Esophagus muscularis mucosa (tissue), 4 donors: ENCODE measurements at regions not wholly inside any gene's neighbourhood (a gene's known extent, or its start where the extent isn't known, plus 50 kb on each side); places are given as distances from the start of the nearest gene placed in this dataset.

ENCODE experiments used
- DNase-seq: peaks from one replicate; pipeline ENCODE4 v3.0.0-alpha.2; 2017; ENCODE audit errors: extremely low spot score
- H3K27ac ChIP-seq, 4 donors: fragments of 200-600 bp; sonication (generic); replicated peaks in 1 of 4; 1 replicate in 3 of 4; 2 replicates in 1 of 4; pipeline ENCODE4 v1.5.1; 2016 to 2019; ENCODE audit warnings: mild to moderate bottlenecking in 1 of 4
- H3K27me3 ChIP-seq, 4 donors: fragments of 200-600 bp; sonication (generic); one replicate each; pipeline versions ENCODE4 v1.5.1 to v1.6.0; 2016 to 2019
- H3K36me3 ChIP-seq, 4 donors: fragments of 200-600 bp; sonication (generic); one replicate each; pipeline ENCODE4 v1.5.1; 2016 to 2019
- H3K4me1 ChIP-seq, 4 donors: fragments of 200-600 bp; sonication (generic); one replicate each; pipeline ENCODE4 v1.5.1; 2016 to 2019
- H3K4me3 ChIP-seq, 4 donors: fragments of 200-600 bp; sonication (generic); 1 replicate in 2 of 4; 2 replicates in 2 of 4; pipeline ENCODE4 v1.5.1; 2016 to 2019; ENCODE audit warnings: mild to moderate bottlenecking in 4 of 4, moderate library complexity in 1 of 4
- H3K9me3 ChIP-seq, 4 donors: fragments of 200-600 bp; sonication (generic); 1 replicate in 3 of 4; 2 replicates in 1 of 4; pipeline ENCODE4 v1.5.1; 2016 to 2019
- CTCF ChIP-seq, 3 experiments: fragments of 200-600 bp in 2 of 3; fragments of 450-650 bp in 1 of 3; sonication (generic) in 2 of 3; IDR thresholded peaks; one replicate each; pipeline ENCODE4 v1.5.1; 2017 to 2019; ENCODE audit warnings: antibody characterized with exemption in 3 of 3, mild to moderate bottlenecking in 2 of 3, moderate library complexity in 1 of 3
- EP300 ChIP-seq: sonication (generic); formaldehyde crosslinking; IDR thresholded peaks from one replicate; pipeline ENCODE4 v1.6.1; 2017; ENCODE audit warnings: antibody characterized with exemption
- POLR2A ChIP-seq: fragments of 450-650 bp; IDR thresholded peaks from one replicate; pipeline ENCODE4 v1.6.1; 2017; ENCODE audit warnings: antibody characterized with exemption, moderate library complexity, mild to moderate bottlenecking, low read depth
- POLR2AphosphoS5 ChIP-seq, 2 donors: sonication (generic); formaldehyde crosslinking; IDR thresholded peaks; one replicate each; pipeline ENCODE4 v1.6.1; 2017; ENCODE audit warnings: antibody characterized with exemption in 2 of 2
- WGBS: methylation state at CpG from one replicate; pipeline ENCODE4 v1.1.5; 2018; 5-methylcytosine and 5-hydroxymethylcytosine counted together
- intact Hi-C: fragments of 100-400 bp; cut with DNase I; formaldehyde crosslinking; loops from one replicate; pipeline ENCODE4 v1.15.1; 2023

DNA sequence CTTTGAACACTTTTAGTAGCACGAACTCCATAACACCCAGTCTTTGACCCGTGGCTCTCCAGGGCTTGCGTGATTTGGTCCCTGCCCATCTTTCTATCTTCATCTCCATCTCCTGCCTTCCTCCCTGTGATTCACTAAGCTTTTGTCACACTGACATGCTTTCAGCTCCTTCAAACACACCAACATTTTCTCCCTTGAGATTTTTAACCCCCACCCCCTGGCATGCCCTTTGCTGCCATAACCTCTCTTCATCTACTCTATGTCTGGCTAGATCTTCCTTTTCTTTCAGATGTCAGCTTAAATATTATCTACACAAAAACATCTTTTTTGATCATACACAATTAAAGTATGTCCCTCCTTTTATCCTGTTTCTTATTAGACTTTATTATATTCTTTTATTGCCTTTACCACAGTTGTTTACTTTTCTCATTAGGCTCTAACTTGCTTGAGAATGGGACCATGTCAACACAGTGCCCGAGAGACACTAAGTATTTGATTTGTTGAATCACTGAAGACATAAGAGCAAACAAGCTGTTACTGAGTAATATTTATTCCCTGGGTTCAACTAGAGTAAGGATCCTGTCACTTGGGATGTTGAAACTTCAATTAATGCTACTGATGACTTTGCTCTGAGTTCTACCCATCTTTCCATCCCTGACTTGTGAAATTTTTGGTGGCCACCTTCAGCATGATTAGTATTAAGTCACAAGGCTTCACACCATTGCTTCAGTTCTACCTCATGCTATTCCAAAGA lies 387.3 kb downstream of the LRIG3 start:
- WGBS = 97% methylated on average over 4 of the region's 4 CpGs
- H3K27me3 ChIP-seq = no peaks in the 10 kb centered on the region
- DNase-seq = no peak
- intact Hi-C loops = loop anchor here (10.0 kb wide), 2 partner anchors 188 to 382 kb away; no protein-coding TSS in a partner anchor
- no peak overlapping the region for H3K27ac ChIP-seq
- H3K4me3 ChIP-seq = no peak overlapping the region
- H3K4me1 ChIP-seq = peaks cover 0 to 36% (median 33%) of the 10 kb centered on the region in 4 donors
- TF ChIP-seq CTCF (IDR thresholded peaks at IDR 0.05) = no peak
- no peak for TF ChIP-seq EP300
- TF ChIP-seq POLR2A = no peak
- TF ChIP-seq POLR2AphosphoS5 (IDR thresholded peaks at IDR 0.05) = no peak
- no peaks in the 10 kb centered on the region for H3K9me3 ChIP-seq
- H3K36me3 ChIP-seq = no peaks in the 10 kb centered on the region

DNA sequence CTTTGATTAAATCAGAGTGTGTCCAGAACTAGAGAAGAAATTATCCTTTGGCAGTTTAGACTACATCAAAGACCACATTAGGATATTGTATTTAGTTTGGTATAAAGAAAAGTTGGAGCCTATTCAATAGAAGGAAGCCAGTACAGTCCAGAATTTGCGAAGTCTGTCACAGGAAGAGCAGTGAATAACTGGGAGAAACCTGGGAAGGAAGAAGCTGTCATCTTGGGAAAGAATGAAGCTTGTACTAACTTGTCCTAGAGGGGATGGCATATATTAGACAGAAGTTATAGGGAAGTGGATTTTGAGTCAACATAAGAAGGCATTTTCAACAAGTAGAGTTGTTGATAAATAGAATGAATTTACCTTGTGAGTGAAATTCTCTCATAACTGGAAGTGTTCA lies 386.7 kb downstream of the LRIG3 start:
- intact Hi-C loops = loop anchor here (10.0 kb wide), 2 partner anchors 189 to 381 kb away; no protein-coding TSS in a partner anchor
- WGBS = 73% methylated on average over 1 of the region's 1 CpG
- no peaks in the 10 kb centered on the region for H3K36me3 ChIP-seq

GRCh38 chr12:58537278-58537677 lies 383.0 kb downstream of the LRIG3 start:
- Histone ChIP-seq H3K4me3 (no peak overlapping the region), H3K27ac (peak overlapping the region in 1 of 4 donors; percentile 5), H3K27me3 (no peaks in the 10 kb centered on the region), H3K36me3 (no peaks in the 10 kb centered on the region), H3K4me1 (peaks cover 0 to 32% (median 22%) of the 10 kb centered on the region in 4 donors), H3K9me3 (no peaks in the 10 kb centered on the region)
- WGBS = 70% methylated on average over 5 of the region's 5 CpGs
- intact Hi-C loops = loop anchor here (5.0 to 10.0 kb wide), 3 partner anchors 55 to 378 kb away; no protein-coding TSS in a partner anchor
- no peak for DNase-seq
- TF ChIP-seq POLR2A (no peak), CTCF (IDR thresholded peaks at IDR 0.05) (no peak), EP300 (no peak), POLR2AphosphoS5 (IDR thresholded peaks at IDR 0.05) (no peak)

More for the DNA sequence above, 386.7 kb downstream of the LRIG3 start:
- no peak for DNase-seq
- no peaks in the 10 kb centered on the region for H3K9me3 ChIP-seq
- no peak for TF ChIP-seq POLR2AphosphoS5 (IDR thresholded peaks at IDR 0.05)
- no peak for TF ChIP-seq CTCF (IDR thresholded peaks at IDR 0.05)
- TF ChIP-seq POLR2A = no peak
- no peak for TF ChIP-seq EP300
- no peak overlapping the region for H3K27ac ChIP-seq
- H3K27me3 ChIP-seq = no peaks in the 10 kb centered on the region
- no peak overlapping the region for H3K4me3 ChIP-seq
- H3K4me1 ChIP-seq = peaks cover 0 to 34% (median 32%) of the 10 kb centered on the region in 4 donors

- intact Hi-C loops = loop anchor here (5.0 to 10.0 kb wide), 3 partner anchors 53 to 376 kb away; no protein-coding TSS in a partner anchor
- no peaks in the 10 kb centered on the region for H3K36me3 ChIP-seq
- WGBS = 87% methylated on average over 4 of the region's 4 CpGs
- DNase-seq = no peak
- H3K9me3 ChIP-seq = no peaks in the 10 kb centered on the region
- TF ChIP-seq POLR2A (no peak), CTCF (IDR thresholded peaks at IDR 0.05) (no peak), EP300 (no peak), POLR2AphosphoS5 (IDR thresholded peaks at IDR 0.05) (no peak)
- H3K4me1 ChIP-seq = peaks cover 0 to 32% (median 22%) of the 10 kb centered on the region in 4 donors
- H3K27ac ChIP-seq = no peak overlapping the region
- H3K27me3 ChIP-seq = no peaks in the 10 kb centered on the region
- H3K4me3 ChIP-seq = no peak overlapping the region
These were observed 381.0 kb downstream of the LRIG3 start for GRCh38 chr12:58539295-58539694.
